ENCODE measurements at regions not wholly inside any gene's neighbourhood (a gene's known extent, or its start where the extent isn't known, plus 50 kb on each side); places are given as distances from the start of the nearest gene placed in this dataset.

DNA sequence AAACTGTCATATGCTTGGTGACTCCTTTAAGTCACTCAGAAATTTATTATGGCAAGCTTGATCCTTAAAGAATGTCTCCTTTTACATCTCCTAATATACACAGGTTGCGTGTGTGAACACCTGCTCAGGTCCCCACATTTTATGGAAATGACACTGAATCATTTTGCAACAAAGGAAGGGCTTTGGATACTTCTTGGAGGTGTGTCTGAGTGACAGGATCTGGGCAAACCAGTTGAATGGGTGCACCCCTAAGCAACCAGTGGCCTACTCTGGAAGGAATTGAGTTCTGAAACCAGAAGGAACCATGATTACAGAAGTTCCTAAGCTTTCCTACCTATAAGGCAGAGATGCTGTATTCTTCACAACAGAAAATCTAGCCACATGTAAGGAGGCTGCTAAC lies 483.9 kb upstream of the KLF4 start:
- DNase-seq, result no peak
- Histone ChIP-seq H3K4me1 (ENCODE audit: control insufficient read depth in 1 of 2, extremely low read depth in 1 of 2, insufficient read depth in 2 of 2, low read length in 2 of 2) (no peaks in the 10 kb centered on the region), H3K27ac (ENCODE audit: low read length) (no peak overlapping the region), H3K27me3 (replicated peaks in 1 of 2; ENCODE audit: control insufficient read depth in 2 of 2, extremely low read depth in 1 of 2, insufficient read depth in 2 of 2, low read length in 1 of 2) (no peaks in the 10 kb centered on the region), H3K9me3 (no peaks in the 10 kb centered on the region), H3K36me3 (ENCODE audit: control insufficient read depth in 2 of 2, extremely low read depth in 1 of 2, insufficient read depth in 1 of 2, low read length in 1 of 2) (no peaks in the 10 kb centered on the region), H3K4me3 (ENCODE audit: control insufficient read depth in 1 of 2, extremely low read depth in 1 of 2, low read length in 1 of 2) (no peak overlapping the region)
- Mint-ChIP-seq H3K4me1 (no peaks in the 10 kb centered on the region), H3K27ac (no peak overlapping the region), H3K36me3 (no peaks in the 10 kb centered on the region), H3K4me3 (no peak overlapping the region), H3K9me3 (peaks cover 0 to 10% (median 0%) of the 10 kb centered on the region in 3 donors), H3K27me3 (peaks cover 0 to 4% of the 10 kb centered on the region in 2 donors)
- WGBS (ENCODE audit: insufficient coverage), result no CpG with 5 or more reads among the region's 1 CpG
- POLR2A ChIA-PET, result no interaction called here
- no peak for ATAC-seq (replicated peaks in 1 of 4)
- CTCF ChIA-PET, result no interaction called here

DNA sequence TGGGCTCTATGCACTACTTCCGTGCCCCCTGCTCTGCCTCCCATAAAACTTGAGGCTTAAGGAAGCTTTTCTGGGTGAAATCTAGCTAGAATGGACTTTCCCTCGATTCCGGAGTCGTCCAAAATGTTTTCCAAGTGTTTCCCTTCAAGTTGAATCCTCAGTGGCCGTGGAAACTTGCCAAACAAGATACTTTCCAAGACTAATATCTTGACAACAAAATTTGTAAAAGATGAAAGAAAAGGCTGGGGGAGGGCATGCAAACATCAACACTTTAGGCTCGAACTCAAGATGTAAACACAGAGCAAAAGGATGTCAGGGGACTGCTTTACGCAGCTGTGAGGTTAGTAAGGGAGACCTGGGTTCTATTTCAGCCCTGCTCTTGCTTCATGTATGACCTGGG lies 482.8 kb upstream of the KLF4 start:
- no peak overlapping the region for H3K4me3 ChIP-seq (ENCODE audit: control insufficient read depth in 1 of 2, extremely low read depth in 1 of 2, low read length in 1 of 2)
- no peaks in the 10 kb centered on the region for H3K36me3 ChIP-seq (ENCODE audit: control insufficient read depth in 2 of 2, extremely low read depth in 1 of 2, insufficient read depth in 1 of 2, low read length in 1 of 2)
- Mint-ChIP-seq H3K27me3 (peaks cover 2 to 4% of the 10 kb centered on the region in 2 donors), H3K4me1 (no peaks in the 10 kb centered on the region), H3K36me3 (no peaks in the 10 kb centered on the region), H3K27ac (no peak overlapping the region), H3K9me3 (peaks cover 0 to 10% (median 0%) of the 10 kb centered on the region in 3 donors), H3K4me3 (no peak overlapping the region)
- H3K9me3 ChIP-seq, result no peaks in the 10 kb centered on the region
- POLR2A ChIA-PET, result no interaction called here
- H3K27ac ChIP-seq (ENCODE audit: low read length), result no peak overlapping the region
- no peak for ATAC-seq (replicated peaks in 1 of 4)
- DNase-seq, result no peak
- H3K4me1 ChIP-seq (ENCODE audit: control insufficient read depth in 1 of 2, extremely low read depth in 1 of 2, insufficient read depth in 2 of 2, low read length in 2 of 2), result no peaks in the 10 kb centered on the region
- CTCF ChIA-PET, result no interaction called here
- no peaks in the 10 kb centered on the region for H3K27me3 ChIP-seq (replicated peaks in 1 of 2; ENCODE audit: control insufficient read depth in 2 of 2, extremely low read depth in 1 of 2, insufficient read depth in 2 of 2, low read length in 1 of 2)
- WGBS (ENCODE audit: insufficient coverage), result 56% methylated on average over 1 of the region's 7 CpGs

DNA sequence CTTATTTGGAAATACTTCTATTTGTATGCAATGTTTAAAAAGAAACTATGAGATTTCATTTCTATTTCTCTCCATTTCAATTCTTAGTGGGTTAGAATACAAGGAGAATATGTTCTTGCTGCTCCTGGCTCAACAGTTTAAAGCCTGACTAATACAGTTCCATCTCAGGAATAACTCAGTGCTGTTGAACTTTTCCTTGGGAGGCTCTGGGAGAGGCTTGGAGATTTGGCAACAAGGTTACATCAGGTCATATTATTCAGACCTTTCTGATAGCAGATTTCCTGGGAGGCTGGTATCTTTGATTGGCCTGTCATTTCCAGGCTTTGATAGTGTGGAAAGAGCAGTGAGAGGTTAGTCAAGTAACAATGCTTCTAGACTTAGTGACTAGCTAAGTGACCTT lies 481.7 kb upstream of the KLF4 start:
- no peaks in the 10 kb centered on the region for H3K4me1 Mint-ChIP-seq
- H3K4me3 Mint-ChIP-seq, result no peak overlapping the region
- DNase-seq (no peak), ATAC-seq (replicated peaks in 1 of 4) (no peak)
- H3K27ac Mint-ChIP-seq, result no peak overlapping the region
- Histone ChIP-seq H3K27ac (ENCODE audit: low read length) (no peak overlapping the region), H3K27me3 (replicated peaks in 1 of 2; ENCODE audit: control insufficient read depth in 2 of 2, extremely low read depth in 1 of 2, insufficient read depth in 2 of 2, low read length in 1 of 2) (no peaks in the 10 kb centered on the region), H3K36me3 (ENCODE audit: control insufficient read depth in 2 of 2, extremely low read depth in 1 of 2, insufficient read depth in 1 of 2, low read length in 1 of 2) (no peaks in the 10 kb centered on the region), H3K4me3 (ENCODE audit: control insufficient read depth in 1 of 2, extremely low read depth in 1 of 2, low read length in 1 of 2) (no peak overlapping the region), H3K9me3 (no peaks in the 10 kb centered on the region), H3K4me1 (ENCODE audit: control insufficient read depth in 1 of 2, extremely low read depth in 1 of 2, insufficient read depth in 2 of 2, low read length in 2 of 2) (no peaks in the 10 kb centered on the region)
- H3K36me3 Mint-ChIP-seq, result no peaks in the 10 kb centered on the region
- peaks cover 0 to 14% (median 3%) of the 10 kb centered on the region in 3 donors for H3K9me3 Mint-ChIP-seq
- ChIA-PET POLR2A (no interaction called here), CTCF (no interaction called here)
- peaks cover 2 to 4% of the 10 kb centered on the region in 2 donors for H3K27me3 Mint-ChIP-seq

GRCh38 chr9:107970726-107971125 lies 481.2 kb upstream of the KLF4 start:
- no peaks in the 10 kb centered on the region for H3K9me3 ChIP-seq
- Mint-ChIP-seq H3K27me3 (peaks cover 2 to 4% of the 10 kb centered on the region in 2 donors), H3K9me3 (peaks cover 0 to 16% (median 4%) of the 10 kb centered on the region in 3 donors), H3K4me3 (no peak overlapping the region), H3K4me1 (no peaks in the 10 kb centered on the region), H3K36me3 (no peaks in the 10 kb centered on the region), H3K27ac (no peak overlapping the region)
- no peak overlapping the region for H3K27ac ChIP-seq (ENCODE audit: low read length)
- POLR2A ChIA-PET, result no interaction called here
- 55% methylated on average over 2 of the region's 5 CpGs for WGBS (ENCODE audit: insufficient coverage)
- ATAC-seq (replicated peaks in 1 of 4) (no peak), DNase-seq (no peak)
- CTCF ChIA-PET, result no interaction called here
- H3K4me1 ChIP-seq (ENCODE audit: control insufficient read depth in 1 of 2, extremely low read depth in 1 of 2, insufficient read depth in 2 of 2, low read length in 2 of 2), result no peaks in the 10 kb centered on the region
- no peaks in the 10 kb centered on the region for H3K27me3 ChIP-seq (replicated peaks in 1 of 2; ENCODE audit: control insufficient read depth in 2 of 2, extremely low read depth in 1 of 2, insufficient read depth in 2 of 2, low read length in 1 of 2)
- no peak overlapping the region for H3K4me3 ChIP-seq (ENCODE audit: control insufficient read depth in 1 of 2, extremely low read depth in 1 of 2, low read length in 1 of 2)
- H3K36me3 ChIP-seq (ENCODE audit: control insufficient read depth in 2 of 2, extremely low read depth in 1 of 2, insufficient read depth in 1 of 2, low read length in 1 of 2), result no peaks in the 10 kb centered on the region

DNA sequence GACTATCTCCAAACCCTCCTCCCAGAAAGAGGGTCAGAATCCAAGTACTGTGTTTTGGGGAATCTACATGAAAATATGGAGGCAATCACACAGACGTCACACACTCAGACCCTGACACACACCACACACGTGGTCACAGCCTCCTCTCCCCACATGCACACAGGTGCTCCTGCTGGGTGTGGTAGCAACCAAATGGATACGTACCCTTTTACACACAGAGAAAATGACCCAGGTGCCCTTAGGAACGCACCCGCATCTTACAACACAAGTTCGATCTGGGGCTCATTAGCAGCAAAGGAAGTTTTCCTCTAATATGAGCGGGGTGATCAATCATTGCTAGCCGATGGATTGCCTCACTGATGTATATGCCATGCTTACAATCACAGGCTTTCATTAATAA lies 480.2 kb upstream of the KLF4 start:
- Mint-ChIP-seq H3K4me1 (no peaks in the 10 kb centered on the region), H3K36me3 (no peaks in the 10 kb centered on the region), H3K27me3 (peaks cover 2 to 4% of the 10 kb centered on the region in 2 donors), H3K9me3 (peaks cover 0 to 12% (median 4%) of the 10 kb centered on the region in 3 donors), H3K27ac (no peak overlapping the region), H3K4me3 (no peak overlapping the region)
- ChIA-PET POLR2A (no interaction called here), CTCF (no interaction called here)
- Histone ChIP-seq H3K27me3 (replicated peaks in 1 of 2; ENCODE audit: control insufficient read depth in 2 of 2, extremely low read depth in 1 of 2, insufficient read depth in 2 of 2, low read length in 1 of 2) (no peaks in the 10 kb centered on the region), H3K9me3 (no peaks in the 10 kb centered on the region), H3K36me3 (ENCODE audit: control insufficient read depth in 2 of 2, extremely low read depth in 1 of 2, insufficient read depth in 1 of 2, low read length in 1 of 2) (no peaks in the 10 kb centered on the region), H3K27ac (ENCODE audit: low read length) (no peak overlapping the region), H3K4me3 (ENCODE audit: control insufficient read depth in 1 of 2, extremely low read depth in 1 of 2, low read length in 1 of 2) (no peak overlapping the region), H3K4me1 (ENCODE audit: control insufficient read depth in 1 of 2, extremely low read depth in 1 of 2, insufficient read depth in 2 of 2, low read length in 2 of 2) (no peaks in the 10 kb centered on the region)
- no peak for ATAC-seq (replicated peaks in 1 of 4)
- no peak for DNase-seq
- 72% methylated on average over 5 of the region's 8 CpGs for WGBS (ENCODE audit: insufficient coverage)

- Mint-ChIP-seq H3K27ac (no peak overlapping the region), H3K36me3 (no peaks in the 10 kb centered on the region), H3K4me1 (no peaks in the 10 kb centered on the region), H3K4me3 (no peak overlapping the region), H3K9me3 (peaks cover 0 to 6% (median 4%) of the 10 kb centered on the region in 3 donors), H3K27me3 (peaks cover 2 to 4% of the 10 kb centered on the region in 2 donors)
- ChIA-PET POLR2A (no interaction called here), CTCF (no interaction called here)
- no peak overlapping the region for H3K27ac ChIP-seq (ENCODE audit: low read length)
- WGBS (ENCODE audit: insufficient coverage), result 100% methylated on average over 3 of the region's 5 CpGs
- ATAC-seq (replicated peaks in 1 of 4), result no peak
- no peaks in the 10 kb centered on the region for H3K4me1 ChIP-seq (ENCODE audit: control insufficient read depth in 1 of 2, extremely low read depth in 1 of 2, insufficient read depth in 2 of 2, low read length in 2 of 2)
- no peaks in the 10 kb centered on the region for H3K9me3 ChIP-seq
- no peak overlapping the region for H3K4me3 ChIP-seq (ENCODE audit: control insufficient read depth in 1 of 2, extremely low read depth in 1 of 2, low read length in 1 of 2)
- H3K27me3 ChIP-seq (replicated peaks in 1 of 2; ENCODE audit: control insufficient read depth in 2 of 2, extremely low read depth in 1 of 2, insufficient read depth in 2 of 2, low read length in 1 of 2), result no peaks in the 10 kb centered on the region
- H3K36me3 ChIP-seq (ENCODE audit: control insufficient read depth in 2 of 2, extremely low read depth in 1 of 2, insufficient read depth in 1 of 2, low read length in 1 of 2), result no peaks in the 10 kb centered on the region
- DNase-seq, result no peak
Measured at GRCh38 chr9:107969141-107969540, 479.6 kb upstream of the KLF4 start.

- Mint-ChIP-seq H3K27me3 (peaks cover 0 to 2% of the 10 kb centered on the region in 2 donors), H3K36me3 (no peaks in the 10 kb centered on the region), H3K4me3 (no peak overlapping the region), H3K4me1 (no peaks in the 10 kb centered on the region), H3K9me3 (peaks cover 0 to 20% (median 13%) of the 10 kb centered on the region in 3 donors), H3K27ac (no peak overlapping the region)
- Histone ChIP-seq H3K4me3 (ENCODE audit: control insufficient read depth in 1 of 2, extremely low read depth in 1 of 2, low read length in 1 of 2) (no peak overlapping the region), H3K27me3 (replicated peaks in 1 of 2; ENCODE audit: control insufficient read depth in 2 of 2, extremely low read depth in 1 of 2, insufficient read depth in 2 of 2, low read length in 1 of 2) (no peaks in the 10 kb centered on the region), H3K27ac (ENCODE audit: low read length) (no peak overlapping the region), H3K9me3 (no peaks in the 10 kb centered on the region), H3K4me1 (ENCODE audit: control insufficient read depth in 1 of 2, extremely low read depth in 1 of 2, insufficient read depth in 2 of 2, low read length in 2 of 2) (no peaks in the 10 kb centered on the region), H3K36me3 (ENCODE audit: control insufficient read depth in 2 of 2, extremely low read depth in 1 of 2, insufficient read depth in 1 of 2, low read length in 1 of 2) (no peaks in the 10 kb centered on the region)
- ChIA-PET CTCF (no interaction called here), POLR2A (no interaction called here)
- 100% methylated on average over 1 of the region's 2 CpGs for WGBS (ENCODE audit: insufficient coverage)
- no peak for ATAC-seq (replicated peaks in 1 of 4)
- DNase-seq, result no peak
Measured at GRCh38 chr9:107963246-107963645, 473.7 kb upstream of the KLF4 start.
